SK-N-SH treated with all-trans-retinoic acid at 6 μM for 48 hours (cell line): ENCODE measurements at regions not wholly inside any gene's neighbourhood (a gene's known extent, or its start where the extent isn't known, plus 50 kb on each side); places are given as distances from the start of the nearest gene placed in this dataset.

ENCODE experiments used
- ATAC-seq: fragments of 200-7000 bp; cut with Tn5 transposase; 3 replicates; pipeline ENCODE4 v1.9.1; 2020; ENCODE audit warnings: mild to moderate bottlenecking, moderate library complexity
- ARNTL ChIP-seq: fragments of 450-650 bp; formaldehyde crosslinking; IDR thresholded peaks from 2 replicates; pipeline ENCODE4 v1.5.0; 2020; ENCODE audit warnings: low read depth, mild to moderate bottlenecking, moderate library complexity, borderline replicate concordance
- BACH2 ChIP-seq: fragments of 250-450 bp; sonication (Bioruptor Pico); IDR thresholded peaks from 2 replicates; pipeline ENCODE4 v1.9.0; 2021; ENCODE audit warnings: mild to moderate bottlenecking, borderline replicate concordance
- CSDC2 ChIP-seq: fragments of 250-450 bp; sonication (Bioruptor Pico); IDR thresholded peaks from 2 replicates; pipeline ENCODE4 v1.5.0; 2020; ENCODE audit warnings: mild to moderate bottlenecking, moderate library complexity
- ESRRG ChIP-seq: fragments of 250-450 bp; sonication (Bioruptor Pico); IDR thresholded peaks from 2 replicates; pipeline ENCODE4 v1.6.1; 2021; ENCODE audit warnings: mild to moderate bottlenecking
- GLIS3 ChIP-seq: fragments of 250-450 bp; sonication (Bioruptor Pico); IDR thresholded peaks from 2 replicates; pipeline ENCODE4 v1.5.0; 2020; ENCODE audit warnings: mild to moderate bottlenecking, moderate library complexity
- ISL1 ChIP-seq: fragments of 250-450 bp; sonication (Bioruptor Pico); IDR thresholded peaks from 2 replicates; pipeline ENCODE4 v2.1.2; 2022; ENCODE audit warnings: mild to moderate bottlenecking, moderate library complexity
- OSR1 ChIP-seq: fragments of 250-450 bp; sonication (Bioruptor Pico); IDR thresholded peaks from 2 replicates; pipeline ENCODE4 v1.8.0; 2022; ENCODE audit warnings: moderate library complexity, mild to moderate bottlenecking, inconsistent platforms
- RARB ChIP-seq: fragments of 250-450 bp; sonication (Bioruptor Pico); IDR thresholded peaks from 2 replicates; pipeline ENCODE4 v1.8.0; 2021; ENCODE audit warnings: mild to moderate bottlenecking, moderate library complexity
- SNAI2 ChIP-seq: fragments of 250-450 bp; sonication (Bioruptor Pico); IDR thresholded peaks from 2 replicates; pipeline ENCODE4 v1.5.0; 2020; ENCODE audit warnings: mild to moderate bottlenecking, moderate library complexity
- TCF4 ChIP-seq: fragments of 250-450 bp; sonication (Bioruptor Pico); IDR thresholded peaks from 2 replicates; pipeline ENCODE4 v1.8.0; 2021; ENCODE audit warnings: mild to moderate bottlenecking, moderate library complexity, borderline replicate concordance
- TOX ChIP-seq: fragments of 250-450 bp; sonication (Bioruptor Pico); IDR thresholded peaks from 2 replicates; pipeline ENCODE4 v1.8.0; 2021; ENCODE audit warnings: mild to moderate bottlenecking, moderate library complexity, borderline replicate concordance
- ZC3H10 ChIP-seq: fragments of 250-450 bp; sonication (Bioruptor Pico); IDR thresholded peaks from 2 replicates; pipeline ENCODE4 v1.5.1; 2021; ENCODE audit warnings: mild to moderate bottlenecking, moderate library complexity
- ZFP3 ChIP-seq: fragments of 250-450 bp; sonication (Bioruptor Pico); IDR thresholded peaks from 2 replicates; pipeline ENCODE4 v1.5.0; 2020; ENCODE audit warnings: mild to moderate bottlenecking, moderate library complexity
- ZNF565 ChIP-seq: fragments of 450-650 bp; formaldehyde crosslinking; conservative IDR thresholded peaks from 2 replicates; pipeline ENCODE4 v1.5.0; 2020; ENCODE audit warnings: low read depth, mild to moderate bottlenecking, moderate library complexity
- ZNF70 ChIP-seq: fragments of 450-650 bp; formaldehyde crosslinking; IDR thresholded peaks from 2 replicates; pipeline ENCODE4 v1.5.0; 2020; ENCODE audit warnings: mild to moderate bottlenecking, moderate library complexity
- ZNF8 ChIP-seq: fragments of 450-650 bp; formaldehyde crosslinking; IDR thresholded peaks from 2 replicates; pipeline ENCODE4 v1.5.0; 2020; ENCODE audit warnings: mild to moderate bottlenecking, moderate library complexity
- TF ChIP-seq, protein P1 (sequence below): fragments of 250-450 bp; sonication (Bioruptor Pico); IDR thresholded peaks from 2 replicates; pipeline ENCODE4 v1.8.0; 2020; ENCODE audit warnings: mild to moderate bottlenecking, moderate library complexity, borderline replicate concordance
- TF ChIP-seq, protein P2 (sequence below): fragments of 250-450 bp; sonication (Bioruptor Pico); IDR thresholded peaks from 2 replicates; pipeline ENCODE4 v1.5.1; 2021; ENCODE audit warnings: mild to moderate bottlenecking, moderate library complexity
- TF ChIP-seq, protein P3 (sequence below): fragments of 250-450 bp; sonication (Bioruptor Pico); IDR thresholded peaks from 2 replicates; pipeline ENCODE4 v1.5.0; 2020; ENCODE audit warnings: mild to moderate bottlenecking, moderate library complexity
- TF ChIP-seq, protein P4 (sequence below): fragments of 250-450 bp; sonication (Bioruptor Pico); IDR thresholded peaks from 2 replicates; pipeline ENCODE4 v1.8.0; 2021; ENCODE audit warnings: low read depth, mild to moderate bottlenecking, moderate library complexity, borderline replicate concordance
- TF ChIP-seq, protein P5 (sequence below): fragments of 250-450 bp; sonication (Bioruptor Pico); IDR thresholded peaks from 2 replicates; pipeline ENCODE4 v1.5.1; 2020; ENCODE audit warnings: low read depth, mild to moderate bottlenecking, moderate library complexity

DNA sequence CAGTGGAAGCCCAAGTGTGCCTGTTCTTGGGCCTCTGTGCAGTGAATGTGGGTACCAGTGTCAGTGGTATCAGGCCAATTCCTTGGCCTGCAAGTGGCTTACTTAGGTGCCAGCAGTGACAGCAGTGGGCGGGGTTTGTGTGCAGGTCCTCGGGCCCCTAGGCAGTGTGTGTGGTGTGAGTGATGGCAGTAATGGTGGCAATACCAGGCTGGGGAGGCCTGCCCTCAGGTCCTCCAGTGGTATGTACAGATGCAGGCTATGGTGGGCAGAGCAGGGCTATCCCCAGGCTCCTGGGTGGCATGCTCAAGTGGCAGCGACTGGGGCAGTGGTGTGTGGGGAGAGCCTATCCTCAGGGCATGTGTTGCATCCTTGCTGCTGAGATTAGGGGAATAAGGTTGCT lies 379.7 kb downstream of the SQOR start:
- no peak for TF ChIP-seq BACH2 (CRISPR knock-in tag)
- TF ChIP-seq OSR1 (CRISPR knock-in tag): no peak
- no peak for TF ChIP-seq ZC3H10
- no peak for TF ChIP-seq SNAI2 (CRISPR knock-in tag)
- TF ChIP-seq ZNF8: no peak
- TF ChIP-seq, protein P1, sequence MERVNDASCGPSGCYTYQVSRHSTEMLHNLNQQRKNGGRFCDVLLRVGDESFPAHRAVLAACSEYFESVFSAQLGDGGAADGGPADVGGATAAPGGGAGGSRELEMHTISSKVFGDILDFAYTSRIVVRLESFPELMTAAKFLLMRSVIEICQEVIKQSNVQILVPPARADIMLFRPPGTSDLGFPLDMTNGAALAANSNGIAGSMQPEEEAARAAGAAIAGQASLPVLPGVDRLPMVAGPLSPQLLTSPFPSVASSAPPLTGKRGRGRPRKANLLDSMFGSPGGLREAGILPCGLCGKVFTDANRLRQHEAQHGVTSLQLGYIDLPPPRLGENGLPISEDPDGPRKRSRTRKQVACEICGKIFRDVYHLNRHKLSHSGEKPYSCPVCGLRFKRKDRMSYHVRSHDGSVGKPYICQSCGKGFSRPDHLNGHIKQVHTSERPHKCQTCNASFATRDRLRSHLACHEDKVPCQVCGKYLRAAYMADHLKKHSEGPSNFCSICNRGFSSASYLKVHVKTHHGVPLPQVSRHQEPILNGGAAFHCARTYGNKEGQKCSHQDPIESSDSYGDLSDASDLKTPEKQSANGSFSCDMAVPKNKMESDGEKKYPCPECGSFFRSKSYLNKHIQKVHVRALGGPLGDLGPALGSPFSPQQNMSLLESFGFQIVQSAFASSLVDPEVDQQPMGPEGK (CRISPR knock-in tag): no peak
- TF ChIP-seq TOX (CRISPR knock-in tag): no peak
- TF ChIP-seq, protein P2, sequence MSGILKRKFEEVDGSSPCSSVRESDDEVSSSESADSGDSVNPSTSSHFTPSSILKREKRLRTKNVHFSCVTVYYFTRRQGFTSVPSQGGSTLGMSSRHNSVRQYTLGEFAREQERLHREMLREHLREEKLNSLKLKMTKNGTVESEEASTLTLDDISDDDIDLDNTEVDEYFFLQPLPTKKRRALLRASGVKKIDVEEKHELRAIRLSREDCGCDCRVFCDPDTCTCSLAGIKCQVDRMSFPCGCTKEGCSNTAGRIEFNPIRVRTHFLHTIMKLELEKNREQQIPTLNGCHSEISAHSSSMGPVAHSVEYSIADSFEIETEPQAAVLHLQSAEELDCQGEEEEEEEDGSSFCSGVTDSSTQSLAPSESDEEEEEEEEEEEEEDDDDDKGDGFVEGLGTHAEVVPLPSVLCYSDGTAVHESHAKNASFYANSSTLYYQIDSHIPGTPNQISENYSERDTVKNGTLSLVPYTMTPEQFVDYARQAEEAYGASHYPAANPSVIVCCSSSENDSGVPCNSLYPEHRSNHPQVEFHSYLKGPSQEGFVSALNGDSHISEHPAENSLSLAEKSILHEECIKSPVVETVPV (CRISPR knock-in tag): no peak
- no peak for TF ChIP-seq ZFP3
- TF ChIP-seq ARNTL (CRISPR knock-in tag): no peak
- no peak for TF ChIP-seq ESRRG (CRISPR knock-in tag)
- no peak for TF ChIP-seq ZNF70 (CRISPR knock-in tag)

DNA sequence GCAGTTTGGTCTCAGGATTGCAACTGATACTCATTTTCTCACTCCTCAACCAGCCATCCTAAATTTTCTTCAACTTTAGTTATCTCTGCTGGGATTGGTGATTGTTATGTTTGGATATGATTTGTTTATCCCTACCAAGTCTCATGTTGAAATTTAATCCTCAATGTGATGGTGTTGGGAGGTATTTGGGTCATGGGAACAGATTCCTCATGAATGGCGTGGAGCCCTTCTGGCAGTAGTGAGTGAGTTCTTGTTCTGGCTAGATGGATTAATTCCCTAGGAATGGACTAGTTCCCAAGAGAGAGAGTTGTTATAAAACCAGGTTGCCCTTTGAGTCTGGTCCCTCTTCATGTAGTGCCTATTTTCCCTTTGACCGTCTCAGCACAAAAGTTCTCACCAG lies 399.9 kb downstream of the SQOR start:
- no peak for ATAC-seq
- TF ChIP-seq ZNF70 (CRISPR knock-in tag) (no peak), ESRRG (CRISPR knock-in tag) (no peak), ZNF565 (no peak), CSDC2 (no peak), TOX (CRISPR knock-in tag) (no peak), ZNF8 (no peak), GLIS3 (no peak), ZFP3 (no peak), ZC3H10 (no peak), ARNTL (CRISPR knock-in tag) (no peak), OSR1 (CRISPR knock-in tag) (no peak), RARB (CRISPR knock-in tag) (no peak), BACH2 (CRISPR knock-in tag) (no peak), ISL1 (CRISPR knock-in tag) (no peak)
- TF ChIP-seq, protein P3, sequence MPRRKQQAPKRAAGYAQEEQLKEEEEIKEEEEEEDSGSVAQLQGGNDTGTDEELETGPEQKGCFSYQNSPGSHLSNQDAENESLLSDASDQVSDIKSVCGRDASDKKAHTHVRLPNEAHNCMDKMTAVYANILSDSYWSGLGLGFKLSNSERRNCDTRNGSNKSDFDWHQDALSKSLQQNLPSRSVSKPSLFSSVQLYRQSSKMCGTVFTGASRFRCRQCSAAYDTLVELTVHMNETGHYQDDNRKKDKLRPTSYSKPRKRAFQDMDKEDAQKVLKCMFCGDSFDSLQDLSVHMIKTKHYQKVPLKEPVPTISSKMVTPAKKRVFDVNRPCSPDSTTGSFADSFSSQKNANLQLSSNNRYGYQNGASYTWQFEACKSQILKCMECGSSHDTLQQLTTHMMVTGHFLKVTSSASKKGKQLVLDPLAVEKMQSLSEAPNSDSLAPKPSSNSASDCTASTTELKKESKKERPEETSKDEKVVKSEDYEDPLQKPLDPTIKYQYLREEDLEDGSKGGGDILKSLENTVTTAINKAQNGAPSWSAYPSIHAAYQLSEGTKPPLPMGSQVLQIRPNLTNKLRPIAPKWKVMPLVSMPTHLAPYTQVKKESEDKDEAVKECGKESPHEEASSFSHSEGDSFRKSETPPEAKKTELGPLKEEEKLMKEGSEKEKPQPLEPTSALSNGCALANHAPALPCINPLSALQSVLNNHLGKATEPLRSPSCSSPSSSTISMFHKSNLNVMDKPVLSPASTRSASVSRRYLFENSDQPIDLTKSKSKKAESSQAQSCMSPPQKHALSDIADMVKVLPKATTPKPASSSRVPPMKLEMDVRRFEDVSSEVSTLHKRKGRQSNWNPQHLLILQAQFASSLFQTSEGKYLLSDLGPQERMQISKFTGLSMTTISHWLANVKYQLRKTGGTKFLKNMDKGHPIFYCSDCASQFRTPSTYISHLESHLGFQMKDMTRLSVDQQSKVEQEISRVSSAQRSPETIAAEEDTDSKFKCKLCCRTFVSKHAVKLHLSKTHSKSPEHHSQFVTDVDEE (CRISPR knock-in tag): no peak
- TF ChIP-seq, protein P4, sequence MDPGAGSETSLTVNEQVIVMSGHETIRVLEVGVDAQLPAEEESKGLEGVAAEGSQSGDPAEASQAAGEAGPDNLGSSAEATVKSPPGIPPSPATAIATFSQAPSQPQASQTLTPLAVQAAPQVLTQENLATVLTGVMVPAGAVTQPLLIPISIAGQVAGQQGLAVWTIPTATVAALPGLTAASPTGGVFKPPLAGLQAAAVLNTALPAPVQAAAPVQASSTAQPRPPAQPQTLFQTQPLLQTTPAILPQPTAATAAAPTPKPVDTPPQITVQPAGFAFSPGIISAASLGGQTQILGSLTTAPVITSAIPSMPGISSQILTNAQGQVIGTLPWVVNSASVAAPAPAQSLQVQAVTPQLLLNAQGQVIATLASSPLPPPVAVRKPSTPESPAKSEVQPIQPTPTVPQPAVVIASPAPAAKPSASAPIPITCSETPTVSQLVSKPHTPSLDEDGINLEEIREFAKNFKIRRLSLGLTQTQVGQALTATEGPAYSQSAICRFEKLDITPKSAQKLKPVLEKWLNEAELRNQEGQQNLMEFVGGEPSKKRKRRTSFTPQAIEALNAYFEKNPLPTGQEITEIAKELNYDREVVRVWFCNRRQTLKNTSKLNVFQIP: no peak
- TF ChIP-seq, protein P2 (CRISPR knock-in tag): no peak
- TF ChIP-seq, protein P5, sequence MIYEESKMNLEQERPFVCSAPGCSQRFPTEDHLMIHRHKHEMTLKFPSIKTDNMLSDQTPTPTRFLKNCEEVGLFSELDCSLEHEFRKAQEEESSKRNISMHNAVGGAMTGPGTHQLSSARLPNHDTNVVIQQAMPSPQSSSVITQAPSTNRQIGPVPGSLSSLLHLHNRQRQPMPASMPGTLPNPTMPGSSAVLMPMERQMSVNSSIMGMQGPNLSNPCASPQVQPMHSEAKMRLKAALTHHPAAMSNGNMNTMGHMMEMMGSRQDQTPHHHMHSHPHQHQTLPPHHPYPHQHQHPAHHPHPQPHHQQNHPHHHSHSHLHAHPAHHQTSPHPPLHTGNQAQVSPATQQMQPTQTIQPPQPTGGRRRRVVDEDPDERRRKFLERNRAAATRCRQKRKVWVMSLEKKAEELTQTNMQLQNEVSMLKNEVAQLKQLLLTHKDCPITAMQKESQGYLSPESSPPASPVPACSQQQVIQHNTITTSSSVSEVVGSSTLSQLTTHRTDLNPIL: no peak

More for the DNA sequence above, 379.7 kb downstream of the SQOR start:
- ATAC-seq: no peak

DNA sequence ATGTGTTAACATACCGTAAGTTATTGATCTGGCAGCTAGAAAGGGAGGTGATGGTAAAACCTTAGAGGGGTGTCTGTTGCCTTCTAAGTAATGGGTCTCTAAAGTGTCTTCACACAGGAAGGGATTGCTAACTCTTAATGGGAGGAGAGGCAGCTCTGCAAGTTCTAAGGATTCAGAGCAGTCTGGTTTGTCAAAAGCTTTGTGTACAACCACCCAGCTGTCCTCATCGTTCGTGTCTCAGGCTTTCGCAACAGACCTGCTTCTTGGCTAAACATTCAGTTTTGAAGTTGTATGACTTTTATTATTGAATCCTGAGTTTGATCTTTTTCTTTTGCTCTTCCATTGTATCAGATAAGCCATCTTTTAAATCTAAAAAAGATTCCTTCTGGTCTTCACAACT lies 404.9 kb downstream of the SQOR start:
- TF ChIP-seq, protein P1 (CRISPR knock-in tag): no peak
- no peak for TF ChIP-seq TCF4 (CRISPR knock-in tag)
- TF ChIP-seq ZNF565: no peak
- no peak for ATAC-seq
